Trophoblast cell (in vitro differentiated cells and primary cell): ENCODE measurements at regions not wholly inside any gene's neighbourhood (a gene's known extent, or its start where the extent isn't known, plus 50 kb on each side); places are given as distances from the start of the nearest gene placed in this dataset.

Experiments used
- DNase-seq, 2 donors: peaks; one replicate each; pipeline ENCODE4 v3.0.0-alpha.2; 2016
- H2AFZ ChIP-seq: 2 replicates; pipeline ENCODE4 v1.6.1; 2013; ENCODE audit warnings: low read length, moderate library complexity, mild to moderate bottlenecking; ENCODE audit not compliant: insufficient read depth, poor library complexity
- H2AK5ac ChIP-seq: 2 replicates; pipeline ENCODE4 v1.6.1; 2013; ENCODE audit warnings: mild to moderate bottlenecking, low read length
- H2BK120ac ChIP-seq: 2 replicates; pipeline ENCODE4 v1.6.1; 2013; ENCODE audit warnings: low read length, mild to moderate bottlenecking, moderate library complexity; ENCODE audit not compliant: insufficient read depth, poor library complexity
- H2BK12ac ChIP-seq: 2 replicates; pipeline ENCODE4 v1.6.1; 2013; ENCODE audit warnings: mild to moderate bottlenecking, low read length, moderate library complexity
- H2BK5ac ChIP-seq: 2 replicates; pipeline ENCODE4 v1.6.1; 2013; ENCODE audit warnings: low read length, low read depth, moderate library complexity, mild to moderate bottlenecking; ENCODE audit not compliant: poor library complexity
- H3K14ac ChIP-seq: 2 replicates; pipeline ENCODE4 v1.6.1; 2013; ENCODE audit warnings: mild to moderate bottlenecking, low read length
- H3K18ac ChIP-seq: 2 replicates; pipeline ENCODE4 v1.6.1; 2013; ENCODE audit warnings: mild to moderate bottlenecking, low read length
- H3K23ac ChIP-seq: 2 replicates; pipeline ENCODE4 v1.6.1; 2013; ENCODE audit warnings: low read length
- H3K27ac ChIP-seq: 2 replicates; pipeline ENCODE4 v1.5.1; 2013; ENCODE audit warnings: low read depth, mild to moderate bottlenecking, inconsistent platforms, low read length, moderate library complexity
- H3K27me3 ChIP-seq: 2 replicates; pipeline ENCODE4 v1.6.1; 2013; ENCODE audit warnings: inconsistent platforms, mild to moderate bottlenecking, low read length, moderate library complexity; ENCODE audit not compliant: insufficient read depth
- H3K36me3 ChIP-seq, 2 experiments: 1 replicate in 1 of 2; 2 replicates in 1 of 2; pipeline ENCODE4 v1.6.1; 2013; ENCODE audit warnings: low read length in 2 of 2, mild to moderate bottlenecking in 2 of 2, moderate library complexity in 1 of 2; ENCODE audit not compliant: insufficient read depth in 2 of 2, control insufficient read depth in 1 of 2
- H3K4ac ChIP-seq: 2 replicates; pipeline ENCODE4 v1.6.1; 2013; ENCODE audit warnings: low read depth, mild to moderate bottlenecking, low read length, moderate library complexity
- H3K4me1 ChIP-seq, 2 experiments: 1 replicate in 1 of 2; 2 replicates in 1 of 2; pipeline ENCODE4 v1.6.1; 2013; ENCODE audit warnings: low read length in 2 of 2, mild to moderate bottlenecking in 2 of 2, moderate library complexity in 1 of 2; ENCODE audit not compliant: insufficient read depth in 2 of 2, control insufficient read depth in 1 of 2
- H3K4me2 ChIP-seq: 2 replicates; pipeline ENCODE4 v1.6.1; 2013; ENCODE audit warnings: inconsistent platforms, mild to moderate bottlenecking, low read length, moderate library complexity
- H3K4me3 ChIP-seq: 2 replicates; pipeline ENCODE4 v1.5.1; 2013; ENCODE audit warnings: mild to moderate bottlenecking, low read depth, low read length, inconsistent platforms
- H3K79me1 ChIP-seq: one replicate; pipeline ENCODE4 v1.6.1; 2013; ENCODE audit warnings: low read length
- H3K79me2 ChIP-seq: 2 replicates; pipeline ENCODE4 v1.6.1; 2013; ENCODE audit warnings: low read length, mild to moderate bottlenecking; ENCODE audit not compliant: control insufficient read depth, insufficient read depth, poor library complexity
- H3K9ac ChIP-seq: 2 replicates; pipeline ENCODE4 v1.6.1; 2013; ENCODE audit warnings: mild to moderate bottlenecking, low read length
- H3K9me3 ChIP-seq: 2 replicates; pipeline ENCODE4 v1.6.1; 2013; ENCODE audit warnings: low read depth, mild to moderate bottlenecking, control low read depth, inconsistent platforms, low read length; ENCODE audit not compliant: insufficient read depth
- H4K12ac ChIP-seq: 2 replicates; pipeline ENCODE4 v1.6.1; 2013; ENCODE audit warnings: low read depth, mild to moderate bottlenecking, low read length, moderate library complexity
- H4K8ac ChIP-seq: 2 replicates; pipeline ENCODE4 v1.6.1; 2013; ENCODE audit warnings: low read depth, mild to moderate bottlenecking, low read length, moderate library complexity
- H4K91ac ChIP-seq: one replicate; pipeline ENCODE4 v1.6.1; 2013; ENCODE audit warnings: low read depth, mild to moderate bottlenecking, low read length, moderate library complexity
- WGBS: extraction: QIAGEN DNeasy Blood & Tissue Kit; methylation state at CpG from one replicate; pipeline ENCODE4 v1.1.7; 2013; ENCODE audit warnings: missing lambda C conversion rate; ENCODE audit not compliant: insufficient read length, insufficient coverage; ENCODE audit errors: extremely low coverage; 5-methylcytosine and 5-hydroxymethylcytosine counted together

GRCh38 chr2:118586312-118586711, 261.1 kb downstream of the EN1 start:
- no peak overlapping the region for H2AK5ac ChIP-seq
- no peak overlapping the region for H3K4ac ChIP-seq
- no peak overlapping the region for H3K14ac ChIP-seq
- no peak overlapping the region for H3K4me2 ChIP-seq
- H4K8ac ChIP-seq = no peak overlapping the region
- DNase-seq = no peak
- H3K18ac ChIP-seq = no peak overlapping the region
- no peaks in the 10 kb centered on the region for H3K79me1 ChIP-seq
- H3K79me2 ChIP-seq = no peaks in the 10 kb centered on the region
- no peak overlapping the region for H2BK5ac ChIP-seq
- no peaks in the 10 kb centered on the region for H3K27me3 ChIP-seq
- no peaks in the 10 kb centered on the region for H3K36me3 ChIP-seq
- no peaks in the 10 kb centered on the region for H3K4me1 ChIP-seq
- H4K91ac ChIP-seq = no peak overlapping the region
- no peak overlapping the region for H2BK12ac ChIP-seq
- H3K4me3 ChIP-seq = no peak overlapping the region
- no peak overlapping the region for H2BK120ac ChIP-seq
- H3K27ac ChIP-seq = no peak overlapping the region
- no peak overlapping the region for H3K9ac ChIP-seq
- no peak overlapping the region for H2AFZ ChIP-seq
- WGBS = no CpG with 5 or more reads among the region's 1 CpG
- H4K12ac ChIP-seq = no peak overlapping the region
- H3K23ac ChIP-seq = no peak overlapping the region
- no peaks in the 10 kb centered on the region for H3K9me3 ChIP-seq

GRCh38 chr2:118584877-118585276, 262.6 kb downstream of the EN1 start:
- Histone ChIP-seq H3K4me2 (no peak overlapping the region), H2BK12ac (no peak overlapping the region), H3K9ac (no peak overlapping the region), H3K4me3 (no peak overlapping the region), H3K18ac (no peak overlapping the region), H3K4me1 (no peaks in the 10 kb centered on the region), H4K8ac (no peak overlapping the region), H3K27me3 (no peaks in the 10 kb centered on the region), H3K14ac (no peak overlapping the region), H3K23ac (no peak overlapping the region), H3K9me3 (no peaks in the 10 kb centered on the region), H3K4ac (no peak overlapping the region), H3K79me2 (no peaks in the 10 kb centered on the region), H3K27ac (no peak overlapping the region), H2BK120ac (no peak overlapping the region), H3K79me1 (no peaks in the 10 kb centered on the region), H2AFZ (no peak overlapping the region), H3K36me3 (no peaks in the 10 kb centered on the region), H4K91ac (no peak overlapping the region), H2AK5ac (no peak overlapping the region), H2BK5ac (no peak overlapping the region), H4K12ac (no peak overlapping the region)
- no CpG with 5 or more reads among the region's 6 CpGs for WGBS
- DNase-seq = no peak

GRCh38 chr2:118584062-118584749, 263.2 kb downstream of the EN1 start:
- H3K79me1 ChIP-seq = no peaks in the 10 kb centered on the region
- no peak overlapping the region for H2BK5ac ChIP-seq
- no CpG with 5 or more reads among the region's 4 CpGs for WGBS
- no peak overlapping the region for H4K91ac ChIP-seq
- no peak overlapping the region for H2BK120ac ChIP-seq
- no peaks in the 10 kb centered on the region for H3K79me2 ChIP-seq
- no peak overlapping the region for H3K4me3 ChIP-seq
- H3K27ac ChIP-seq = no peak overlapping the region
- no peaks in the 10 kb centered on the region for H3K36me3 ChIP-seq
- H3K23ac ChIP-seq = no peak overlapping the region
- H3K4ac ChIP-seq = no peak overlapping the region
- no peak overlapping the region for H3K9ac ChIP-seq
- H4K12ac ChIP-seq = no peak overlapping the region
- H2AK5ac ChIP-seq = no peak overlapping the region
- no peak overlapping the region for H3K18ac ChIP-seq
- no peaks in the 10 kb centered on the region for H3K27me3 ChIP-seq
- no peak overlapping the region for H3K14ac ChIP-seq
- no peak overlapping the region for H4K8ac ChIP-seq
- H3K4me1 ChIP-seq = no peaks in the 10 kb centered on the region
- DNase-seq = no peak
- no peak overlapping the region for H2BK12ac ChIP-seq
- H3K9me3 ChIP-seq = no peaks in the 10 kb centered on the region
- no peak overlapping the region for H2AFZ ChIP-seq
- no peak overlapping the region for H3K4me2 ChIP-seq

- Histone ChIP-seq H2BK120ac (no peak overlapping the region), H3K4me1 (no peaks in the 10 kb centered on the region), H3K79me1 (no peaks in the 10 kb centered on the region), H3K4me3 (no peak overlapping the region), H3K14ac (no peak overlapping the region), H2BK12ac (no peak overlapping the region), H4K91ac (no peak overlapping the region), H3K27ac (no peak overlapping the region), H3K9ac (no peak overlapping the region), H3K4me2 (no peak overlapping the region), H4K12ac (no peak overlapping the region), H3K27me3 (no peaks in the 10 kb centered on the region), H4K8ac (no peak overlapping the region), H3K9me3 (no peaks in the 10 kb centered on the region), H2AK5ac (no peak overlapping the region), H3K79me2 (no peaks in the 10 kb centered on the region), H3K18ac (no peak overlapping the region), H3K23ac (no peak overlapping the region), H3K36me3 (no peaks in the 10 kb centered on the region), H2AFZ (no peak overlapping the region), H2BK5ac (no peak overlapping the region), H3K4ac (no peak overlapping the region)
- no CpG with 5 or more reads among the region's 4 CpGs for WGBS
- DNase-seq = no peak
Observed at GRCh38 chr2:118582058-118582457, 265.4 kb downstream of the EN1 start.
